ENCODE measurements at regions not wholly inside any gene's neighbourhood (a gene's known extent, or its start where the extent isn't known, plus 50 kb on each side); places are given as distances from the start of the nearest gene placed in this dataset.

DNA sequence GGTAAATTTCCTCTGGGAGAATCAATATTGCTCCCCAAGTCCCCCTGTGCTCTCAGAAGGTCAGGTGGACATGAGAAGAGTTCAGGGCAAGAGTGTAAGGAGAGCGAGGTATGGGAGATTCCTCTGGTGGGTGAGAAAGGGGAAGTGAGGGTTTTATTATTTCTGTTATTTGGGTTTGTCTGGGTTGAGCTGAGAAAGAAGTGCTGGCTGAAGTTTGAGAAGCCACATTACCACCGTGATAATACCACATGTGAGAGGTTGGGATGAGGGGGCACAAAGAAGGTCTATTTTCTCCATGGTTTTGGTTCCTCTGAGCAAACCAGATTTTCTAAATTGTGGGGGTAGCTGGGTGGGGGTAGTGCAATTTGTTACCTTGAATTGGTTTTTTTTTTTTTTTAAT lies 350.4 kb downstream of the OSTF1 start:
- TF ChIP-seq, protein P1, sequence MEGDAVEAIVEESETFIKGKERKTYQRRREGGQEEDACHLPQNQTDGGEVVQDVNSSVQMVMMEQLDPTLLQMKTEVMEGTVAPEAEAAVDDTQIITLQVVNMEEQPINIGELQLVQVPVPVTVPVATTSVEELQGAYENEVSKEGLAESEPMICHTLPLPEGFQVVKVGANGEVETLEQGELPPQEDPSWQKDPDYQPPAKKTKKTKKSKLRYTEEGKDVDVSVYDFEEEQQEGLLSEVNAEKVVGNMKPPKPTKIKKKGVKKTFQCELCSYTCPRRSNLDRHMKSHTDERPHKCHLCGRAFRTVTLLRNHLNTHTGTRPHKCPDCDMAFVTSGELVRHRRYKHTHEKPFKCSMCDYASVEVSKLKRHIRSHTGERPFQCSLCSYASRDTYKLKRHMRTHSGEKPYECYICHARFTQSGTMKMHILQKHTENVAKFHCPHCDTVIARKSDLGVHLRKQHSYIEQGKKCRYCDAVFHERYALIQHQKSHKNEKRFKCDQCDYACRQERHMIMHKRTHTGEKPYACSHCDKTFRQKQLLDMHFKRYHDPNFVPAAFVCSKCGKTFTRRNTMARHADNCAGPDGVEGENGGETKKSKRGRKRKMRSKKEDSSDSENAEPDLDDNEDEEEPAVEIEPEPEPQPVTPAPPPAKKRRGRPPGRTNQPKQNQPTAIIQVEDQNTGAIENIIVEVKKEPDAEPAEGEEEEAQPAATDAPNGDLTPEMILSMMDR (IDR thresholded peaks at IDR 0.05 in 2 of 3, conservative IDR thresholded peaks at IDR 0.05 in 1 of 3; ENCODE audit: borderline replicate concordance in 1 of 3, insufficient read depth in 1 of 3, low read depth in 2 of 3, low read length in 2 of 3) = no peak
- TF ChIP-seq EZH2phosphoT487 (IDR thresholded peaks at IDR 0.05; ENCODE audit: borderline replicate concordance) (no peak), EZH2 (IDR thresholded peaks at IDR 0.05) (no peak), POLR2A (IDR thresholded peaks at IDR 0.05; ENCODE audit: borderline replicate concordance, extremely low read depth, insufficient read depth, insufficient read length) (no peak), YY1 (IDR thresholded peaks at IDR 0.05; ENCODE audit: extremely low read depth, insufficient replicate concordance, low read depth, low read length) (no peak), SP1 (IDR thresholded peaks at IDR 0.05; ENCODE audit: low read depth) (no peak), POLR2AphosphoS5 (IDR thresholded peaks at IDR 0.05; ENCODE audit: low read depth, low read length) (no peak), EGR1 (IDR thresholded peaks at IDR 0.05; ENCODE audit: low read depth) (no peak)
- TF ChIP-seq, protein P2, sequence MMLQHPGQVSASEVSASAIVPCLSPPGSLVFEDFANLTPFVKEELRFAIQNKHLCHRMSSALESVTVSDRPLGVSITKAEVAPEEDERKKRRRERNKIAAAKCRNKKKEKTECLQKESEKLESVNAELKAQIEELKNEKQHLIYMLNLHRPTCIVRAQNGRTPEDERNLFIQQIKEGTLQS (IDR thresholded peaks at IDR 0.05) = no peak
- TF ChIP-seq, protein P3, sequence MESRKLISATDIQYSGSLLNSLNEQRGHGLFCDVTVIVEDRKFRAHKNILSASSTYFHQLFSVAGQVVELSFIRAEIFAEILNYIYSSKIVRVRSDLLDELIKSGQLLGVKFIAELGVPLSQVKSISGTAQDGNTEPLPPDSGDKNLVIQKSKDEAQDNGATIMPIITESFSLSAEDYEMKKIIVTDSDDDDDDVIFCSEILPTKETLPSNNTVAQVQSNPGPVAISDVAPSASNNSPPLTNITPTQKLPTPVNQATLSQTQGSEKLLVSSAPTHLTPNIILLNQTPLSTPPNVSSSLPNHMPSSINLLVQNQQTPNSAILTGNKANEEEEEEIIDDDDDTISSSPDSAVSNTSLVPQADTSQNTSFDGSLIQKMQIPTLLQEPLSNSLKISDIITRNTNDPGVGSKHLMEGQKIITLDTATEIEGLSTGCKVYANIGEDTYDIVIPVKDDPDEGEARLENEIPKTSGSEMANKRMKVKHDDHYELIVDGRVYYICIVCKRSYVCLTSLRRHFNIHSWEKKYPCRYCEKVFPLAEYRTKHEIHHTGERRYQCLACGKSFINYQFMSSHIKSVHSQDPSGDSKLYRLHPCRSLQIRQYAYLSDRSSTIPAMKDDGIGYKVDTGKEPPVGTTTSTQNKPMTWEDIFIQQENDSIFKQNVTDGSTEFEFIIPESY (IDR thresholded peaks at IDR 0.05; ENCODE audit: extremely low read depth, insufficient replicate concordance, low read length) = no peak
